ENCODE measurements at regions not wholly inside any gene's neighbourhood (a gene's known extent, or its start where the extent isn't known, plus 50 kb on each side); places are given as distances from the start of the nearest gene placed in this dataset.

DNA sequence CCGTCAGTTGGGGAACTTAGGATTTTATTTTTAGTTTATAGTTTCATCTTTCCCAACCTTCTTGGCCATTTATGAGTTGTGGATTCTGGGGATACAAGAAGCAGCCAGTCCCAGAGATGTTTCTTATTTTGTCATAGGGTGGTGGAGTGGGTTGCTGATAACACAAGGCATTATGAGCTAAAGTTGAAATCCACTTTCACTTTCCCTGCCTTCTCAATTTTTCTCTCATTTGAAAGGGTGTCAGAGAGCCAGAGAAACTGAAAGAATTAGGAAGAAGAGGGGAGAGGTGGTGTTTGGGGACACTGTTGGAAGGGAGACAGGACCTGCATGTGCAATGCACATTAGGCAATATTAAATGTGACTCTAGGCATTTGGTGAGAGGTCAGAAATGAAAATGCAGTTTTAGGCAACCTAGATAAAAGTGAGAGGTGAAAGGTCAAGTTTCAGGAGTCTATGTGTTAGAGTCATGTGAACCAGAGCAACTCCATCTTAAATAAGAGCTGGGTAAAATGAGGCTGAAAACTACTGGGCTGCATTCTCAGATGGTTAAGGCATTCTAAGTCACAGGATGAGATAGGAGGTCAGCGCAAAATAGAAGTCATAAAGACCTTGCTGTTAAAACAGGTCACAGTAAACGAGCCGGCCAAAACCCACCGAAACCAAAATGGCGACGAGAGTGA is 71.1 kb upstream of the F3 start:
- POLR2A ChIA-PET: no interaction called here
- no peak overlapping the region for H3K27ac ChIP-seq (ENCODE audit: extremely low read depth, low read depth, low read length)
- CTCF ChIA-PET: no interaction called here
- no peaks in the 10 kb centered on the region for H3K9me3 ChIP-seq (ENCODE audit: control insufficient read depth, insufficient read depth, low read depth, low read length)
- TF ChIP-seq PRDM1 (tag by site-specific recombination; IDR thresholded peaks at IDR 0.05): peak; percentile 64; the same call in 1 of the 2 replicates
- no peak for TF ChIP-seq ZFP37 (tag by site-specific recombination; IDR thresholded peaks at IDR 0.05)
- no peak overlapping the region for H3K4me3 ChIP-seq (ENCODE audit: low read depth, low read length)
- no peaks in the 10 kb centered on the region for H3K36me3 ChIP-seq (ENCODE audit: control insufficient read depth in 2 of 2, insufficient read depth in 1 of 2, low read length in 2 of 2)
- H3K4me1 ChIP-seq (ENCODE audit: control insufficient read depth, insufficient read depth, low read length): no peaks in the 10 kb centered on the region

DNA sequence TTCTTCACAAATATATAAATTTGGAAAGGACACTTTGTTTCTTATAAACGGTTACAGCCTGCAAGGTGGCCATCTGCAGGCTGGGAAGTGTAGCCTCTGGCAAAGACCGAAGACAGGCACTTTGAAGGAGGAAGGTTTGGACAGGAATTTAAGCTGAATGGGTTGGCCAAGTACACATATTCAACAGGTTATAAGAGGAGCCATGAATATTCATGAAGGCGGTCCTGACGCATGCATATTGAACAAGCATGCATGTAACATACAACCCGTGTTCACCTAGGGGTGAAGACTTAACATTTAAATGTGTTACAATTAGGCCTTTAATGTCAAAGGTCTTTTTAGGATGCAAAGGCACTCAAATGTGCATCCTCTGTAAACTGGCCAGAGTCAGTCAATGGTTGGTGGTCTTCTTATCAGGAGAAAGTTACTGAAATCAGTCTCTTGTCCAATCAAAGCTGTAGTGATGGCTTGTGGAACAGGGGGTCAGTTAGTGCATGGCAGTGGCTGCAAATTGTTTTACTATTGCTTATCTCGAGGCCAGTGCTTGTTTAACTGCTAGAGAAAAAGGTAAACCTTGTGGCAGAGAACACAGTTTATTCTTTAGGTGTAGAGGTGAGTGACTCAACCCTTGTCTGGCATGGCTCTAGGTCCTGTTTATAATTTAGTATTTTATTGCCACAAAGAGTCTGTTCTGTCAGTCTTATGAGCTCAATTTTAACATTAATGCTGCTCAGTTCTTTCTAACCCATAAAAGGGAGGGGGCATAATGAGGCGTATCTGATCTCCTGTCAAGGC is 70.3 kb upstream of the F3 start:
- POLR2A ChIA-PET: no interaction called here
- no peak overlapping the region for H3K27ac ChIP-seq (ENCODE audit: extremely low read depth, low read depth, low read length)
- CTCF ChIA-PET: no interaction called here
- H3K36me3 ChIP-seq (ENCODE audit: control insufficient read depth in 2 of 2, insufficient read depth in 1 of 2, low read length in 2 of 2): no peaks in the 10 kb centered on the region
- TF ChIP-seq SCRT2 (tag by site-specific recombination; IDR thresholded peaks at IDR 0.05) (peak; percentile 68; the same call in 1 of the 2 replicates), SCRT1 (tag by site-specific recombination; IDR thresholded peaks at IDR 0.05; ENCODE audit: borderline replicate concordance) (peak; percentile 46; the same call in 1 of the 2 replicates), ZNF555 (tag by site-specific recombination; conservative IDR thresholded peaks at IDR 0.05) (no peak), MZF1 (tag by site-specific recombination; IDR thresholded peaks at IDR 0.05; ENCODE audit: borderline replicate concordance) (no peak), ZNF423 (tag by site-specific recombination; IDR thresholded peaks at IDR 0.05) (no peak), ZXDB (tag by site-specific recombination; IDR thresholded peaks at IDR 0.05) (no peak), ZNF529 (tag by site-specific recombination; IDR thresholded peaks at IDR 0.05; ENCODE audit: insufficient replicate concordance) (no peak), GFI1B (tag by site-specific recombination; IDR thresholded peaks at IDR 0.05) (no peak)
- H3K4me3 ChIP-seq (ENCODE audit: low read depth, low read length): no peak overlapping the region
- no peaks in the 10 kb centered on the region for H3K9me3 ChIP-seq (ENCODE audit: control insufficient read depth, insufficient read depth, low read depth, low read length)
- H3K4me1 ChIP-seq (ENCODE audit: control insufficient read depth, insufficient read depth, low read length): no peaks in the 10 kb centered on the region

DNA sequence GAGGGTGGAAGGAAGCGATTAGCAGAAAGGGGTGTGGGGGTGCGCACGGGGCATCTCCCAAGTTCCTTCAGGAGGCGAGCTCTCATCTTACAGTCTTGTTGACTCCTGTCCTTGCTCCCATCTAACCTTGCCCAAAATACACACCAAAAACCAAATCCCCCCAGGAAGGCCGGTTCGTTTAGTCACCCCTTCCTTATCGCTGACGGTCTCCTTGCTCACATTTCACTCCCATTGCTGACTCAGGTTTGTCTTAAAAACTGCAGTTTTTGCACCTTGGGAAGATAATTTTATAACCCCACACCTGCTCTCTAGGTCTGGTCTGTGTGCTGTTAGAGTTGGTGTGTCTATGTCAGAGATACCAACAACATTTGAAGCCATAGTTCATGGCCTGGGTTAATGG is 68.1 kb upstream of the F3 start:
- Histone ChIP-seq H3K36me3 (ENCODE audit: control insufficient read depth in 2 of 2, insufficient read depth in 1 of 2, low read length in 2 of 2) (no peaks in the 10 kb centered on the region), H3K27ac (ENCODE audit: extremely low read depth, low read depth, low read length) (no peak overlapping the region), H3K4me3 (ENCODE audit: low read depth, low read length) (no peak overlapping the region), H3K4me1 (ENCODE audit: control insufficient read depth, insufficient read depth, low read length) (no peaks in the 10 kb centered on the region), H3K9me3 (ENCODE audit: control insufficient read depth, insufficient read depth, low read depth, low read length) (no peaks in the 10 kb centered on the region)
- ChIA-PET CTCF (no interaction called here), POLR2A (no interaction called here)
- TF ChIP-seq ZNF10 (tag by site-specific recombination; IDR thresholded peaks at IDR 0.05): no peak
- TF ChIP-seq, protein P1, sequence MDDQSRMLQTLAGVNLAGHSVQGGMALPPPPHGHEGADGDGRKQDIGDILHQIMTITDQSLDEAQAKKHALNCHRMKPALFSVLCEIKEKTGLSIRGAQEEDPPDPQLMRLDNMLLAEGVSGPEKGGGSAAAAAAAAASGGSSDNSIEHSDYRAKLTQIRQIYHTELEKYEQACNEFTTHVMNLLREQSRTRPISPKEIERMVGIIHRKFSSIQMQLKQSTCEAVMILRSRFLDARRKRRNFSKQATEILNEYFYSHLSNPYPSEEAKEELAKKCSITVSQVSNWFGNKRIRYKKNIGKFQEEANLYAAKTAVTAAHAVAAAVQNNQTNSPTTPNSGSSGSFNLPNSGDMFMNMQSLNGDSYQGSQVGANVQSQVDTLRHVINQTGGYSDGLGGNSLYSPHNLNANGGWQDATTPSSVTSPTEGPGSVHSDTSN (CRISPR knock-in tag; IDR thresholded peaks at IDR 0.05): no peak
- no peak for TF ChIP-seq ZNF341 (tag by site-specific recombination; IDR thresholded peaks at IDR 0.05; ENCODE audit: low read depth)
- no peak for TF ChIP-seq ZNF248 (tag by site-specific recombination; IDR thresholded peaks at IDR 0.05)
- TF ChIP-seq SALL2 (tag by site-specific recombination; IDR thresholded peaks at IDR 0.05; ENCODE audit: borderline replicate concordance): no peak
- TF ChIP-seq SCRT1 (tag by site-specific recombination; IDR thresholded peaks at IDR 0.05; ENCODE audit: borderline replicate concordance): no peak
- TF ChIP-seq, protein P2, sequence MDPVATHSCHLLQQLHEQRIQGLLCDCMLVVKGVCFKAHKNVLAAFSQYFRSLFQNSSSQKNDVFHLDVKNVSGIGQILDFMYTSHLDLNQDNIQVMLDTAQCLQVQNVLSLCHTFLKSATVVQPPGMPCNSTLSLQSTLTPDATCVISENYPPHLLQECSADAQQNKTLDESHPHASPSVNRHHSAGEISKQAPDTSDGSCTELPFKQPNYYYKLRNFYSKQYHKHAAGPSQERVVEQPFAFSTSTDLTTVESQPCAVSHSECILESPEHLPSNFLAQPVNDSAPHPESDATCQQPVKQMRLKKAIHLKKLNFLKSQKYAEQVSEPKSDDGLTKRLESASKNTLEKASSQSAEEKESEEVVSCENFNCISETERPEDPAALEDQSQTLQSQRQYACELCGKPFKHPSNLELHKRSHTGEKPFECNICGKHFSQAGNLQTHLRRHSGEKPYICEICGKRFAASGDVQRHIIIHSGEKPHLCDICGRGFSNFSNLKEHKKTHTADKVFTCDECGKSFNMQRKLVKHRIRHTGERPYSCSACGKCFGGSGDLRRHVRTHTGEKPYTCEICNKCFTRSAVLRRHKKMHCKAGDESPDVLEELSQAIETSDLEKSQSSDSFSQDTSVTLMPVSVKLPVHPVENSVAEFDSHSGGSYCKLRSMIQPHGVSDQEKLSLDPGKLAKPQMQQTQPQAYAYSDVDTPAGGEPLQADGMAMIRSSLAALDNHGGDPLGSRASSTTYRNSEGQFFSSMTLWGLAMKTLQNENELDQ (tag by site-specific recombination; IDR thresholded peaks at IDR 0.05; ENCODE audit: low read depth): no peak
- no peak for TF ChIP-seq ZNF624 (tag by site-specific recombination; IDR thresholded peaks at IDR 0.05)
- no peak for TF ChIP-seq ZNF335 (tag by site-specific recombination; conservative IDR thresholded peaks at IDR 0.05)
- TF ChIP-seq, protein P3, sequence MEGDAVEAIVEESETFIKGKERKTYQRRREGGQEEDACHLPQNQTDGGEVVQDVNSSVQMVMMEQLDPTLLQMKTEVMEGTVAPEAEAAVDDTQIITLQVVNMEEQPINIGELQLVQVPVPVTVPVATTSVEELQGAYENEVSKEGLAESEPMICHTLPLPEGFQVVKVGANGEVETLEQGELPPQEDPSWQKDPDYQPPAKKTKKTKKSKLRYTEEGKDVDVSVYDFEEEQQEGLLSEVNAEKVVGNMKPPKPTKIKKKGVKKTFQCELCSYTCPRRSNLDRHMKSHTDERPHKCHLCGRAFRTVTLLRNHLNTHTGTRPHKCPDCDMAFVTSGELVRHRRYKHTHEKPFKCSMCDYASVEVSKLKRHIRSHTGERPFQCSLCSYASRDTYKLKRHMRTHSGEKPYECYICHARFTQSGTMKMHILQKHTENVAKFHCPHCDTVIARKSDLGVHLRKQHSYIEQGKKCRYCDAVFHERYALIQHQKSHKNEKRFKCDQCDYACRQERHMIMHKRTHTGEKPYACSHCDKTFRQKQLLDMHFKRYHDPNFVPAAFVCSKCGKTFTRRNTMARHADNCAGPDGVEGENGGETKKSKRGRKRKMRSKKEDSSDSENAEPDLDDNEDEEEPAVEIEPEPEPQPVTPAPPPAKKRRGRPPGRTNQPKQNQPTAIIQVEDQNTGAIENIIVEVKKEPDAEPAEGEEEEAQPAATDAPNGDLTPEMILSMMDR (tag by site-specific recombination; IDR thresholded peaks at IDR 0.05): no peak
- no peak for TF ChIP-seq FEZF1 (tag by site-specific recombination; IDR thresholded peaks at IDR 0.05)
- TF ChIP-seq, protein P4, sequence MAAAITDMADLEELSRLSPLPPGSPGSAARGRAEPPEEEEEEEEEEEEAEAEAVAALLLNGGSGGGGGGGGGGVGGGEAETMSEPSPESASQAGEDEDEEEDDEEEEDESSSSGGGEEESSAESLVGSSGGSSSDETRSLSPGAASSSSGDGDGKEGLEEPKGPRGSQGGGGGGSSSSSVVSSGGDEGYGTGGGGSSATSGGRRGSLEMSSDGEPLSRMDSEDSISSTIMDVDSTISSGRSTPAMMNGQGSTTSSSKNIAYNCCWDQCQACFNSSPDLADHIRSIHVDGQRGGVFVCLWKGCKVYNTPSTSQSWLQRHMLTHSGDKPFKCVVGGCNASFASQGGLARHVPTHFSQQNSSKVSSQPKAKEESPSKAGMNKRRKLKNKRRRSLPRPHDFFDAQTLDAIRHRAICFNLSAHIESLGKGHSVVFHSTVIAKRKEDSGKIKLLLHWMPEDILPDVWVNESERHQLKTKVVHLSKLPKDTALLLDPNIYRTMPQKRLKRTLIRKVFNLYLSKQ (tag by site-specific recombination; IDR thresholded peaks at IDR 0.05; ENCODE audit: borderline replicate concordance): no peak
- TF ChIP-seq ZNF768 (tag by site-specific recombination; IDR thresholded peaks at IDR 0.05): no peak
- TF ChIP-seq ZNF777 (tag by site-specific recombination; IDR thresholded peaks at IDR 0.05; ENCODE audit: borderline replicate concordance): no peak
- TF ChIP-seq ZNF830 (tag by site-specific recombination; IDR thresholded peaks at IDR 0.05; ENCODE audit: low read depth): no peak
